Fibroblast of gingiva (primary cell): ENCODE measurements at regions not wholly inside any gene's neighbourhood (a gene's known extent, or its start where the extent isn't known, plus 50 kb on each side); places are given as distances from the start of the nearest gene placed in this dataset.
"Not testable (repeated sequence)": the region's sequence is repeated elsewhere in the genome, so short reads cannot be mapped to it uniquely, and the experiment has no call there.

Source experiments
- DNase-seq: peaks from one replicate; pipeline ENCODE4 v3.0.0-alpha.2; 2011; ENCODE audit warnings: low read depth

DNA sequence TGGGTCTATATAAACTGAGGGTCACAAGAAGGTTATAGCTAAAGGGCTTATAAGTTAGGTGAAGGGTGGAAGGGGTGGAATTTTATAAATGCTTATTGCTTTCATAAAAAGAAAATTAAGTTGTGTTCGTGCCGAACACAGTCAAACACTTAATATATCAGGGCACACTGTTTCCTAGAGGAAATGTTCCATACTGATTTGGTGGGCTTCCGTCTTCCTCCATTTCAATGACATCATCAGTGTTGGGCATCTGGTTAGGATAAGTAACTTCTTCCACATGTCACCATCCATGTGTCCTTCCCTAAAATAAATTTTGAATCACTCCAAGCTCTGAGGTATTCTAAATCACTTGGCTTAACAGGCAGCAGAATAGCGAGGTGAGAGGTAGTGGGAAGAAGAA is 466.4 kb downstream of the MED13L start:
- DNase-seq, result no peak

DNA sequence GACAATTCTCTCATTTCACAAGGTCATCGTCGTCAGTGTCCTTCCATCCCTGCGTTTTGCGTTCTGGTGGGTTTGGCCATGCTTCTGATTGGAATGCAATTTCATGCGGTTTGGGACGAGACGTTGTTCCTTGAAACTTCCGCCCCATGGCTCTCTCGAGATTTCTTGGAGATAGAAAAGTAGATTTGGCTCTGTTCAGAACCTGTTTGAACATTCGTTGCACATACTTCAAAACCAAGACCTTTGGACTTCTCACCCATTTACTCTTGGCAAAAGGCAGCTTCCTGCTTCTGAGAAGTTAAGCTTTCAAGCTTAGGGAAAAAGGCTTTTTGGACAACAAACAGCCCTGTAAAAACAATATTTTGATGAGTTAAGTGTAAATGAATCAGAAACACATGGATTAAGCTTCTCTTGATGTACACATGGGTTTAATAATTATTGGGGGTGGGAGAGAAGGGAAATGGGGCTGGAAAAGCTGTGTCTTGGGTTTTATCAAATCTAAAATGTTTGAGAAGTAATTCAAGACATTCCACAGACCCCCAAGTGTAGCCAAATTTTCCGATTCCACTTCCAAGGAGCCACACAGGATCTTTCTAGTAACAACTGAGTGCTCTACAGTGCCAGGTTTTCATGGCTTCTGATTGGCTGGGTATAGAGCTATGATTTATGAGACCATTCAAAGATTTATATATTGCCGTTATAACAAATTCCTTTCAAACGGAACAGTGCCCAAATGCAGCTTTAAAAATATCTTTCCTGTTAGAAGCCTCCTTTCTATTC is 467.2 kb downstream of the MED13L start:
- no peak for DNase-seq

GRCh38 chr12:115806000-115806399 is 471.5 kb downstream of the MED13L start:
- DNase-seq, result no peak

DNA sequence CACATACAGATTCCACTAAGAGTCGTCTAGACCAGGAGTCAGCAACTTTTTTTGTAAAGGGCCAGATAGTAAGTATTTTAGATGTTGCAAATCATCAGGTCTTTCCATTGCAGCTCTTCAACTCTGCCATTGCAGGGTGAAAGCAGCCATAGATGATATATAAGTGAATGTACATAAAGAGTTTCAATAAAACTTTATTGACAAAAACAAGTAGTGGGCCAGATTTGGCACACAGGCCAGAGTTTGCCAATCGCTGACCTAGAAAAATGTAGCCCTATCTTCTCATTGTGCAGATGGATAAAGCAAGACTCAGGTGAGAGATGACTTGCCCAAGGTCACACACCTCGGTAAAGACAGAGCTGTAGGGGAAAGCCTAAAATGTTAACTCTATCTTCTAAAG is 474.7 kb downstream of the MED13L start:
- no peak for DNase-seq

GRCh38 chr12:115801871-115802270 is 475.6 kb downstream of the MED13L start:
- DNase-seq, result no peak

DNA sequence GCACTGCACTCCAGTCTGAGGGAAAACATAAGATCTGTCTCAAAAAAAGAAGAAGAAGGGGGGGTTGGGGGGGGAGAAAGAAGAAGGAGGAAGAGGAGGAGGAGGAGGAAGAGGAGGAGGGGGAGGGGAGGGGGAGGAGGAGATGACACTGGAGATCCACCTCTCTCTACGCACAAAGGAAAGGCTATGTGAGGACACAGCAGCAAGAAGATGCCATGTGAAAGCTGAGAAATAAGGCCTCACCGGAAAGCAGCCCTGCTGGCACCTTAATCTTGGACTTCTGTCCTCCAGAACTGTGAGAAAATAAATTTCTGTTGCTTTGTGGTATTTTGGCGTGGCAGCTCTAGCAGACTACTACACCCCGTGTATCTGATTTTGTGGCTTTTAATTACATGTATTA is 477.9 kb downstream of the MED13L start:
- no peak for DNase-seq

DNA sequence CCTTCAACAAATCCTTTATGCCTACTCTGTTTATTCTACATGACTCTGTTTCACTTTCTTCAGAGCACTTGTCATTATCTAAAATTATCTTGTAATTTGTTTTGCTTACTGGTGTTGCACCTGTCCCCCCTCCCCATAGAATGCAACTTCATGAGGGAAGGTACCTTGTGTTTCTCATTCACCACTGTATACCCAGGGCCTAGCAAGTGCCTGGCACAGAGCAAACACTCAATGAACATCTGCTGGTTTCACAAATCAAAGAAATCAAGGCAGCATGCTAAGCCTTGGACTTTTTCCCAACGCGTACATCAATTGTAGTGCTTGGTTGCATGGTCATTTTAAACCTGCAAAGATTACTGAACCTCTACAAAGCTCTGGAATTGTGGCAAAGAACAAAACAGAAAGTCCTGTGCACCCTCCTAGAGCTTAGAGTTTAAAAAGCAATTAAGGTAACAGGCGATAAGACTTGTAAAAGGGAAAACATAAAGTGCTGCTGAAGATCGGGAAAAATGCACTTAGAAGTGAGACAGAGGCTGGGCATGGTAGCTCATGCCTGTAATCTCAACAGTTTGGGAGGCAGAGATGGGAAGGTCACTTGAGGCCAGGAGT is 479.1 kb downstream of the MED13L start:
- no peak for DNase-seq

DNA sequence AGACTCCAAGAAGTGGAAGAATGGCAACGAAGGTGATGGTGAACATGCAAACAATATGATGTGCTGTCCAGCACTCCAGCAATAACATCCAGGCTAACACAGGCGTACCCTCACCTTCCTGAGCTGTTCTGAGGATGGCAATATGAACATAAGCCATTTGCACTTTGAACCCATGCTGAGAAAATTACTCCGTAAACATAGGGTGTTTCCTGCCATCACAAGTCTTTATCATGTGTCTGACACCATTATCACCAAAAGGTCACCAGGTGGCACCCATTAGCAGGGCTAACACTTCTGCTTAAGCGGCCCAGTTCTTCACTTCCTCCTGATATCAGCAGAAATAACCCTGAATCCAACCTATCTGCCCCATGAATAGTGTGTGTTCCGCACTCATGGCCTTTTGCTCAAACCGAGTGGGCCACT is 482.8 kb downstream of the MED13L start:
- DNase-seq, result no peak

- DNase-seq, result no peak
Measured at GRCh38 chr12:115791331-115791730, 486.2 kb downstream of the MED13L start.

- no peak for DNase-seq
Measured at GRCh38 chr12:115790526-115790925, 487.0 kb downstream of the MED13L start.

DNA sequence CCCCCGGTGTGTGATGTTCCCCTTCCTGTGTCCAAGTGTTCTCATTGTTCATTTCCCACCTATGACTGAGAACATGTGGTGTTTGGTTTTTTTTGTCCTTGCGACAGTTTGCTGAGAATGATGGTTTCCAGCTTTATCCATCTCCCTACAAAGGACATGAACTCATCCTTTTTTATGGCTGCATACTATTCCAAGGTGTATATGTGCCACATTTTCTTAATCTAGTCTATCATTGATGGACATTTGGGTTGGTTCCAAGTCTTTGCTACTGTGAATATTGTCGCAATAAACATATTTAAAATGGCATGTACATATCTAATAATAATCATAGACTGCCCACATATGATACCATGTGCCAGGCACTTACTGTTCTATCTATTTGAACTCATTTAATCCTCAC is 491.0 kb downstream of the MED13L start:
- not testable (repeated sequence) for DNase-seq

DNA sequence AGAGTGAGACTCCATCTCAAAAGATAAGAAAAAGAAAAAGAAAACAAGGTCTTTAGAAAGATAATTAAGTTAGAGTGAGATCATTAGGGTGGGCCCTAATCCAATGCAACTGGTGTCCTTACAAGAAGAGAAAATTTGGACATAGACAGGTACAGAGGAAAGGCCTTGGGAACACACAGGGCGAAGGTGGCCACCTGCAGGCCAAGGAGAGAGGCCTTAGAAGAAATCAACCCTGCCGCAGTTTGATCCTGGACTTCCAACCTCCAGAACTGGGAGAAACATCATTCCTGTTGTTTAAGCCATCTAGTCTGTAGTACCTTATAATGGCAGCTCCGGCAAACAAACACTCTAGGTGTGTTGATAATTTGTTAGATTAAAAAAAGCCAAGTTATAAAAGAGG is 491.9 kb downstream of the MED13L start:
- no peak for DNase-seq

GRCh38 chr12:115776399-115776798 is 501.1 kb downstream of the MED13L start:
- DNase-seq, result no peak

GRCh38 chr12:115774148-115774895 is 503.2 kb downstream of the MED13L start:
- no peak for DNase-seq

DNA sequence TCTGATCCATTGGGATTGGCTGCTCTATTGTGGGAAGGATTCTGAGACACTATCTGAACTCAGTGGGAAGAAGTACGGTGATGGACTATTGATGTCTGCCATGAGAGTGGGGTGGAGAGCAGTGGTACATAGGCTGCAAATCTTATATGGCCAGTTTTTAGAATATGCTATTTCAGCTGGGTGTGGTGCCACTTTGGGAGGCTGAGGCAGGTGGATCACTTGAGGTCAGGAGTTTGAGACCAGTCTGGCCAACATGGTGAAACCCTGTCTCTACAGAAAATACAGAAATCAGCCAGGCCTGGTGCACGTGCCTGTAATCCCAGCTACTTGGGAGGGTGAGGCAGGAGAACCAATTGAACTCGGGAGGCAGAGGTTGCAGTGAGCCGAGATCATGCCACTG is 505.9 kb downstream of the MED13L start:
- no peak for DNase-seq

DNA sequence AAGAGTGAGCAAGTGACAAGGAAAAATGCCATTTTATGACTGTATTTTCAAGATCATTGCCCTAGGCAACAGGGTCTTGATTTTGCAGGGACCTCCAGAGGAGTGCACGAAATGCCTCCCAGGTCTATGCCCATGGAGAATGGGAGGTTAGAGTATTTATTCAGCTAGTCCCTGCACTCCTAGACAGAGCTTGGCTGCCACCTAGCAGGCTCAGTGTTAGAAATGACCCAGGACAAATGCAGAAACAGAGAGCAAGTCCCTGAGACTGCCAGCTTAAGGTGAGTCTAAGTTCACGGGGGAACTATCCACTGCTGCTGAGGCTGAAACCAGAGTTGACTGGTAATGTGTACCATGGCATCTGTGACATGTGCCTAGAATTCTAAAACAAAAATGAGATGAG is 506.4 kb downstream of the MED13L start:
- DNase-seq, result no peak

GRCh38 chr12:115770643-115771042 is 506.9 kb downstream of the MED13L start:
- DNase-seq, result no peak

DNA sequence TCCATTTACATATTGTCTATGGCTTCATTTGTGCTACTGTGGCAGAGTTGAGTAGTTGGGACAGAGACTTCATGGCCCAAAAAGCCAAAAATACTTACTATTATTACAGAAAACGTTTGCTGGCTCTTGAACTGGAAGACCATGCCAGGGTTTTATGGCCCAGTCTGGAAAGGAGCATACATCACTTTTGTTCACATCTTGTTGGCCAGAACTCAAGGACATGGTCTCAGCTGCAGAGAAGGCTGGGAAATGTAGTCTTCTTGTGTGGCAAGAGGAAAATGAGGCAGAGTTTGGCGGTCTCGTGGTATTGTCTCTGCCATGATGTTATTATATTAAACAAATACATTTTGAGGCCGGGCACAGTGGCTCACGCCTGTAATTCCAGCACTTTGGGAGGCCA is 509.6 kb downstream of the MED13L start:
- DNase-seq, result no peak

GRCh38 chr12:115763982-115764621 is 513.4 kb downstream of the MED13L start:
- no peak for DNase-seq

- DNase-seq, result peak; percentile 40
Measured at GRCh38 chr12:115763376-115763775, 514.1 kb downstream of the MED13L start.

DNA sequence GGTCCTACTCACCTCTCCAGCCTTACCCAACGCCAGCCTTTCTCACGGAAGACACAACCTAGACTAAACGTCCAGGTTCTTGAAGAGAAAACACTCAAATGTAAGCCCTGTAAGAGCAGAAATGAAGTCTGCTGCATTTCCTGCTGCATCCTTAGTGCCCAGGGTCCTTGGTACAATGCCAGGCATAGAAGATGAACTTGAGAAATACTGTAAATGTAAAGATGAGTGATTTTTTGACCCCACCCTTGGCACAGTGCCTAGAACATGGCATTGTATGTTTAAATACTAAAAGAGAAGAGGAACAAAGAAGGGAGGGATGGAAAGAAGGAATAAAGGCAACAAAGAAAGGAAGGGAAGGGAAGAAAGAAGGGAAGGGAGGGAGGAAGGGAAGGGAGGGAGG is 514.6 kb downstream of the MED13L start:
- no peak for DNase-seq

GRCh38 chr12:115761784-115762183 is 515.7 kb downstream of the MED13L start:
- no peak for DNase-seq

- DNase-seq, result no peak
Measured at GRCh38 chr12:115760231-115760630, 517.3 kb downstream of the MED13L start.
